ENCODE measurements at regions not wholly inside any gene's neighbourhood (a gene's known extent, or its start where the extent isn't known, plus 50 kb on each side); places are given as distances from the start of the nearest gene placed in this dataset.

- Histone ChIP-seq H3K9ac (ENCODE audit: low read depth, low read length) (no peak overlapping the region), H3K9me3 (ENCODE audit: control insufficient read depth, insufficient read depth, low read length) (peaks cover 4% of the 10 kb centered on the region; the same call in 1 of the 2 replicates), H3K4me1 (ENCODE audit: insufficient read depth, low read length) (peaks cover 8% of the 10 kb centered on the region), H3K36me3 (ENCODE audit: insufficient read depth, low read length) (no peaks in the 10 kb centered on the region)
Measured at GRCh38 chr18:23356424-23356823, 96.7 kb upstream of the RIOK3 start.

DNA sequence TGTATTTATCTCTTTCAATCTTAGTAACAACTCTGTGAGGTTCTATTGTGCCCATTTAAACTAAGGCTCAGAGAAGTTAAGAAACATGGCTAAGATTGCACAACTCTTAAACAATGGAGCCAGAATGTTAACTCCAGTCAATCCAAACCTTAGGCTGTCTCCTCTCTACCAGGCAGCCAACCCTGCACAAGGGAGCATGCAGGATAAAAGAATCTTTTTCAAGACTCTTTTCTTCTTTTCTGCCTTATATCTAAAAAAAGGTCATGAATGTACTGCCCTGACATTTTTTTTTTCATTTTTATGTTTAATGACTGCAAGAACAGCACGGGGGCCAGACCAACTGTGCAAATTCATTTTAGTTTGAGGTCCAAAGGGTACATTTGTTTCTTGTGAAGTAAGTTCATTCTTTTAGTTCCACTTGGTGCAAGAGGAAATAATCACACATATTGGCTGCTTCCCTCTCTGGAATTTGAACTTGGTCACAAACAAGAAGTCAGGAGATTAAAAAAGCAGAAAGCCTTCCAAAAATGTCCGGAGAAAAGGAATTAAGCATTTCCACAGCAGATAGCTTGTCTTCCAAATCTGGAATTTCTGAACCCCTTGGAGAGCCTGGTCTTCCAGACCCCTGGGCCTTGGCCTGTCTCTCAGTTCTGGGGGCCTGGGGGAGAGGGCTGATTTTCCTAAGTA is 96.0 kb upstream of the RIOK3 start:
- H3K9me3 ChIP-seq (ENCODE audit: control insufficient read depth, insufficient read depth, low read length) = peaks cover 4% of the 10 kb centered on the region; the same call in 1 of the 2 replicates
- H3K4me1 ChIP-seq (ENCODE audit: insufficient read depth, low read length) = peaks cover 8% of the 10 kb centered on the region
- no peaks in the 10 kb centered on the region for H3K36me3 ChIP-seq (ENCODE audit: insufficient read depth, low read length)
- no peak overlapping the region for H3K9ac ChIP-seq (ENCODE audit: low read depth, low read length)

- Histone ChIP-seq H3K9me3 (ENCODE audit: control insufficient read depth, insufficient read depth, low read length) (peaks cover 4% of the 10 kb centered on the region; the same call in 1 of the 2 replicates), H3K9ac (ENCODE audit: low read depth, low read length) (no peak overlapping the region), H3K36me3 (ENCODE audit: insufficient read depth, low read length) (no peaks in the 10 kb centered on the region), H3K4me1 (ENCODE audit: insufficient read depth, low read length) (peaks cover 8% of the 10 kb centered on the region)
Measured at GRCh38 chr18:23357996-23358594, 95.0 kb upstream of the RIOK3 start.

DNA sequence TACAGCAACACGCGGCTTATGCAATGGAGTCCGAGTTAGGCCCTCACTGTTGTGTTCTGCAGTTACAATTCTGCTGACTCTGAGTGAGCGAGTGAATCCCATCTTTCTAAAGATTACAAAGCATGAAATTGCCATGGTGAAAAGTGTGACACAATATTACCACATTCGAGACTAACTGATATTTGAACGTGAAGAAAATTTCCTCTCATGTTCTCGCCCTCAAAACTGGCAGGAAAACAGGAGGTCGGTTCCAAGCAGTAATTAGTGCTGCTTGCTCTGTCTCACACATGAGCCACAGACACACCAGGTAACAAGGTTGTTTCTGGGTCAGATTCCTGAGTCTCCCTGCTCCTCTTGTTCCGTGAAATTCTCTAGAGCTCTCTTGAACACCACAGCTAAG is 93.7 kb upstream of the RIOK3 start:
- Histone ChIP-seq H3K36me3 (ENCODE audit: insufficient read depth, low read length) (no peaks in the 10 kb centered on the region), H3K9me3 (ENCODE audit: control insufficient read depth, insufficient read depth, low read length) (peaks cover 4% of the 10 kb centered on the region; the same call in 1 of the 2 replicates), H3K9ac (ENCODE audit: low read depth, low read length) (no peak overlapping the region), H3K4me1 (ENCODE audit: insufficient read depth, low read length) (peaks cover 15% of the 10 kb centered on the region)

DNA sequence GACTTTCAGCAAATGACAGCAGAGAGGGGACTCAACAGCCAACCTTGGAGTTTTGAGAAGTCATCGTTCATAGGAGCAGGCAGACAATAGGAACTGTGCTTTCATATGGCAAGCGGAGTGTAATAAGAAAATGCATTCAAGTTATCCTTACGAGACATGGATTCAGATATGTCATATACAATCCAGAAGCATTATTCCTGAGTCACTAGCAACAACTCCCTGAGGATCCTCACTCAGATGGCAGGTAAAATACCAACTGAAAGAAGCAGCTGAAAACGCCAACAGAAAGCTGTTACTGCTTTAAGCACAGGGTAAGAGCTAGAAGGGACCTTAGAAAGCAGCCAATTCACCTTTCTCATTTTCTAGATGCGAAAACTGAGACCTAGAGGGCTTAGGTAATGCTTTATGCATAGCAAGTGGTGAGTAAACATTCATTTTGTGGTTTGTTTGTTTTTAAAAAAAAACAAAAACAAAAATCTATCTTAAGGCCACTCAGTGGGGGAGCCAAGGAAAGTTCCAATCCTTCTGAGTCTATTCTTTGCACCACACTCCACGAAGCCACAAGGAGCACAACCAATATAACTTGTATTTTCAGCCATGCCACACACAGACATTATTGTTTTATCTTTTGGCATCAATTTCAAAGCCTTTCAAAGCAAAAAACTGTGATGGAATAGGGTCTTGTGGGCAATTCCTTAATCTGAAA is 89.1 kb upstream of the RIOK3 start:
- H3K9ac ChIP-seq (ENCODE audit: low read depth, low read length) = no peak overlapping the region
- H3K9me3 ChIP-seq (ENCODE audit: control insufficient read depth, insufficient read depth, low read length) = peaks cover 4% of the 10 kb centered on the region; the same call in 1 of the 2 replicates
- H3K4me1 ChIP-seq (ENCODE audit: insufficient read depth, low read length) = peaks cover 11% of the 10 kb centered on the region
- H3K36me3 ChIP-seq (ENCODE audit: insufficient read depth, low read length) = no peaks in the 10 kb centered on the region

DNA sequence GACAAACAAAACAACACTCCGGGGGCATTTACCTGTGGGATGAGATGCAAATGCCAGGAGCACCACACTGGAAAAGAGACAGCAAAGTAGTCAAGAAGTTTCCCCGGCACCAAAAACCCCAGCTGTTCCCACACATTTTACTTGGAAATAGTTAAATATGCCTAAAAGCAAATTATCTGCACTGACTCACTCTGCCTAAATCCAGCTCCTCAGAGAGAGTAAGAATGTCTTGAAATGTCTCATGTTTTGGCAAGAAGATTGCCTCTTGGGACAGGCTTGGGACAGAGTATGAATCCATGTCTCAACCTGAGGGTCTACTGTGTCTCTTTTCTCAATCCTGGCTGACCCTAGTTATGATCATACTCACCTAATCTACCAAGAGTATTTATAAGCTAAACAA is 87.5 kb upstream of the RIOK3 start:
- Histone ChIP-seq H3K9ac (ENCODE audit: low read depth, low read length) (no peak overlapping the region), H3K4me1 (ENCODE audit: insufficient read depth, low read length) (peaks cover 17% of the 10 kb centered on the region), H3K36me3 (ENCODE audit: insufficient read depth, low read length) (no peaks in the 10 kb centered on the region), H3K9me3 (ENCODE audit: control insufficient read depth, insufficient read depth, low read length) (no peaks in the 10 kb centered on the region)

- Histone ChIP-seq H3K9ac (ENCODE audit: low read depth, low read length) (no peak overlapping the region), H3K4me1 (ENCODE audit: insufficient read depth, low read length) (peaks cover 17% of the 10 kb centered on the region), H3K9me3 (ENCODE audit: control insufficient read depth, insufficient read depth, low read length) (no peaks in the 10 kb centered on the region), H3K36me3 (ENCODE audit: insufficient read depth, low read length) (no peaks in the 10 kb centered on the region)
Measured at GRCh38 chr18:23369266-23369665, 83.8 kb upstream of the RIOK3 start.

DNA sequence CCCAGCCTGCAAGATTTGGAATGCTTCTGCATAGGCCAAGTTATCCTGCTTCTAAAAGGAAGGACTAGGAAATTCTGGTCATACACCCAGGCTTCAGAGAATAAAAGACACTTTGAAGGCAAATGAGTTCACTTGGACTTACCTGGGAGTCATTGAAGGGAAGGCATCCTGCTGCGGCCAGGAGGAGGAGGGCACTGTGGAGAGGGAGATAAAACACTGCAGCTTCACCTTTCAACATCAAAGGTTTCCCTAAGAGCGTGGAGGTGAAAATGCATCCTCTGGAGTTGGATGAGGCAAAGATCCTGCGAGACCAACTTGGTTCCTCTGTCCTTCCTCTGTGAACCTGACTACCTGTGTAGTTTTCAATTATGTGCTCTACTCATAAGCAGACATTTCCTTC is 79.5 kb upstream of the RIOK3 start:
- Histone ChIP-seq H3K4me1 (ENCODE audit: insufficient read depth, low read length) (peaks cover 23% of the 10 kb centered on the region), H3K36me3 (ENCODE audit: insufficient read depth, low read length) (no peaks in the 10 kb centered on the region), H3K9me3 (ENCODE audit: control insufficient read depth, insufficient read depth, low read length) (no peaks in the 10 kb centered on the region), H3K9ac (ENCODE audit: low read depth, low read length) (no peak overlapping the region)

DNA sequence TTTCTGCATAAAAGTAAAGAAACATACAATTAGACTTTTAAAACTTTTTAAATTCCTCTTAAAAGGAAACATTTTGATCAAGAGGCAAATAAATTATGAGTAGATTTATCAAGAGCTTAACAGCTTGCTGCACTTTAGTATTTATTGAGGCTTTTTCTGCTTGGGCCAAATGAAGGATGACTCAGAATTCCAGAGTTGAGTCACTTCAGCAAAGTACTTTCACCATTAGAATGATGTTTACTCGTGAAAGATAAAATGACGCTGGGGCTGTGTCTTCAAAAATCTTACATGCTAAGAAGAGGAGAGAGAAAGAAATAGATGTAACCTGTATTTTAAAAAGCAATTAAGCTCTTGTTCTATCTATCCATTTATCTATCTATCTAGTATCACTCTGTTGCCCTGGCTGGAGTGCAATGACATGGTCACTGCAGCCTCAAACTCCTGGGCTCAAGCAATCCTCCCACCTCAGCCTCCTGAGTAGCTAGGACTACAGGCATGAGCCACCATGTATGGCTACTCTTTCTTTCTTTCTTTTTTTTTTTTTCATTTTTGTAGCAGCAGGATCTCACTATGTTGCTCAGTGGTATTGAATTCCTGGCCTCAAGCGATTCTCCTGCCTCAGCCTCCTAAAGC is 75.3 kb upstream of the RIOK3 start:
- Histone ChIP-seq H3K36me3 (ENCODE audit: insufficient read depth, low read length) (no peaks in the 10 kb centered on the region), H3K9ac (ENCODE audit: low read depth, low read length) (no peak overlapping the region), H3K4me1 (ENCODE audit: insufficient read depth, low read length) (peaks cover 18% of the 10 kb centered on the region), H3K9me3 (ENCODE audit: control insufficient read depth, insufficient read depth, low read length) (no peaks in the 10 kb centered on the region)

- Histone ChIP-seq H3K9ac (ENCODE audit: low read depth, low read length) (no peak overlapping the region), H3K36me3 (ENCODE audit: insufficient read depth, low read length) (no peaks in the 10 kb centered on the region), H3K4me1 (ENCODE audit: insufficient read depth, low read length) (peaks cover 17% of the 10 kb centered on the region), H3K9me3 (ENCODE audit: control insufficient read depth, insufficient read depth, low read length) (no peaks in the 10 kb centered on the region)
Measured at GRCh38 chr18:23378302-23378686, 74.8 kb upstream of the RIOK3 start.

DNA sequence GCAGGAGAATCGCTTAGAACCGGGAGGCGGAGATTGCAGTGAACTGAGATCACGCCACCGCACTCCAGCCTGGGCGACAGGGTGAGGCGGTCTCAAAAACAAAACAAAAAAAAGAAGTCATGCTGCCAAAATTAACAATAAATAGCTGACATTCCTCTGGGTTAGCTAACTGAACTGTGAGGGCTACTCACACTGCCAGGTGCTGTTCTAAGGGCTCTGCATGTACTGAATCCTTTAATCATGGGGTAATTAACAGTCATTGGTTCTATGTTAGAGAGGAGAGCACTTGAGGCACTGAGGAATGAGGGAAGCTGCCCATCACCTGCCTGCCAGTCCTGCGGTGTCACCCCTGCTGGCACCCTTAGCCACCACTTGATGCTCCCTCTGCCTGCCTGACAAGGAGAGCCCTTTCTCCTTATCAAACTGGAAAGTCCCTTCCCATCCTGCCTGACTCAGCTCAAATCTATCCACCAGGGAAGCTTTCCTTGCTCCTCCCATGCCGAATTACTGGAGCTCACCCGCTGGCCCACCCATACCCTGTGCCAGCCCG is 73.0 kb upstream of the RIOK3 start:
- no peaks in the 10 kb centered on the region for H3K36me3 ChIP-seq (ENCODE audit: insufficient read depth, low read length)
- no peaks in the 10 kb centered on the region for H3K9me3 ChIP-seq (ENCODE audit: control insufficient read depth, insufficient read depth, low read length)
- H3K4me1 ChIP-seq (ENCODE audit: insufficient read depth, low read length) = peaks cover 12% of the 10 kb centered on the region; the same call in 1 of the 2 replicates
- H3K9ac ChIP-seq (ENCODE audit: low read depth, low read length) = no peak overlapping the region

- H3K9me3 ChIP-seq (ENCODE audit: control insufficient read depth, insufficient read depth, low read length) = no peaks in the 10 kb centered on the region
- H3K36me3 ChIP-seq (ENCODE audit: insufficient read depth, low read length) = no peaks in the 10 kb centered on the region
- H3K9ac ChIP-seq (ENCODE audit: low read depth, low read length) = no peak overlapping the region
- peaks cover 12% of the 10 kb centered on the region; the same call in 1 of the 2 replicates for H3K4me1 ChIP-seq (ENCODE audit: insufficient read depth, low read length)
Measured at GRCh38 chr18:23380817-23381216, 72.3 kb upstream of the RIOK3 start.

GRCh38 chr18:23383494-23383893 is 69.6 kb upstream of the RIOK3 start:
- Histone ChIP-seq H3K4me1 (ENCODE audit: insufficient read depth, low read length) (peaks cover 3% of the 10 kb centered on the region; the same call in 1 of the 2 replicates), H3K36me3 (ENCODE audit: insufficient read depth, low read length) (no peaks in the 10 kb centered on the region), H3K9ac (ENCODE audit: low read depth, low read length) (no peak overlapping the region), H3K9me3 (ENCODE audit: control insufficient read depth, insufficient read depth, low read length) (no peaks in the 10 kb centered on the region)
